ENCODE measurements at regions not wholly inside any gene's neighbourhood (a gene's known extent, or its start where the extent isn't known, plus 50 kb on each side); places are given as distances from the start of the nearest gene placed in this dataset.

DNA sequence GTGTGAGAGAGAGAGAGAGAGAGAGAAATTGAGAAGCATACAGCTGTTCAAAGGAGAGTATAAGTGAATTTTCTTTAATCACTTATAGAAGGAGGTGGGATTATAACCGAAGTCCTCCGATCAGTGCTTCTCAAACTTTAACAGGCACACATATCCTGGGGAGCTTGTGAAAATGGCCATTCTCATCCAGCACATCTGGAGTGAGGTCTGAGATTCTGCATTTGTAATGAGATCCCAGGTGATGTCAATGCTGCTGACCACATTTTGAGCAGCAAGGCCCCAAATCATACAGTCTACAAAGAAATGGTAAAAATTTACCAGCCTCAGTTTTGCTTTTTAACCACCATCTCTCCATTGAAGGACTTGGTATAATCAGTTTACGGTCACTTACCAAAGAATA lies 219.0 kb downstream of the PTEN start:
- TF ChIP-seq RAD21 (IDR thresholded peaks at IDR 0.05; ENCODE audit: low read depth) (no peak), TCF12 (IDR thresholded peaks at IDR 0.05; ENCODE audit: low read depth) (no peak)

DNA sequence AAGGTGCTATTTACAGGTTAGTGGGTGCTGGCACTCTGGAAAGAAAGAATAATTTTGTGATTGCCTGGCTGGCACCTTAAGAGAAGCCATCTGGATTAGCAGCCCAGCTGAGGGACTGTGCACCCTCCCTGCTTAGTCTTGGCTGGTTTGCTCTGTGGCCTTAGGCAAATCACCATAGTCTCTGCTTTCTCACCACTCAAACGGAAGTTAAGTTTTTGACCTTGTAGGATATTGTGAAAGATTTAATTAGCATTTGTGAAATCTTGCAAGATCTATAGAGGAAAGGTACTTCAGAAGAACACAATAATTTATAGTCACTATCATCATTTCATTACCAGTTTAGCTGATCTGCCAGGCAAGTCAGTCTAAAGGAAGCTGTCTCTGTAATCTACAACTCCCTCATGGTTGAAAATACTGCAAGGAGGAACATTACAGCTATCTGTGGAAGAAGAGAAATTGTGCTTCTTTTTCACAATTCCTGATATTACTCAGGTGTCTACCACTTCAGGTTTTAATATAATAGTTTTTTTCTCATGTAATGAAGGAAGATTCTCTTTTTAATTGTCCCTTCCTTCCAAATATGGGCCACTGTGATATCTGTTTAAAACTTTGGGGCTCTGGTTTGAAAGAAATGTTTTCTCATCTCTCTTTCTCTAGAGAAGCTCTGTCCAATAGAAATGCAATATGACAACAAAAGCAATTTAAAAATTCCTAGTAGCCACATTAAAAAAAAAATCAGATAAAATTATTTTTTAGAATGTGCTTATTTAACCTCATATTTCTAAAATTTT lies 219.6 kb downstream of the PTEN start:
- TF ChIP-seq CEBPB (IDR thresholded peaks at IDR 0.05), result no peak
- TF ChIP-seq NFIC (IDR thresholded peaks at IDR 0.05), result no peak
- no peak for TF ChIP-seq YY1 (IDR thresholded peaks at IDR 0.05; ENCODE audit: low read depth)
- TF ChIP-seq FOXM1 (IDR thresholded peaks at IDR 0.05; ENCODE audit: borderline replicate concordance, low read depth), result no peak
- TF ChIP-seq EP300 (IDR thresholded peaks at IDR 0.05; ENCODE audit: borderline replicate concordance), result no peak
- TF ChIP-seq CREB1 (IDR thresholded peaks at IDR 0.05; ENCODE audit: low read depth), result no peak
- TF ChIP-seq, protein P1, sequence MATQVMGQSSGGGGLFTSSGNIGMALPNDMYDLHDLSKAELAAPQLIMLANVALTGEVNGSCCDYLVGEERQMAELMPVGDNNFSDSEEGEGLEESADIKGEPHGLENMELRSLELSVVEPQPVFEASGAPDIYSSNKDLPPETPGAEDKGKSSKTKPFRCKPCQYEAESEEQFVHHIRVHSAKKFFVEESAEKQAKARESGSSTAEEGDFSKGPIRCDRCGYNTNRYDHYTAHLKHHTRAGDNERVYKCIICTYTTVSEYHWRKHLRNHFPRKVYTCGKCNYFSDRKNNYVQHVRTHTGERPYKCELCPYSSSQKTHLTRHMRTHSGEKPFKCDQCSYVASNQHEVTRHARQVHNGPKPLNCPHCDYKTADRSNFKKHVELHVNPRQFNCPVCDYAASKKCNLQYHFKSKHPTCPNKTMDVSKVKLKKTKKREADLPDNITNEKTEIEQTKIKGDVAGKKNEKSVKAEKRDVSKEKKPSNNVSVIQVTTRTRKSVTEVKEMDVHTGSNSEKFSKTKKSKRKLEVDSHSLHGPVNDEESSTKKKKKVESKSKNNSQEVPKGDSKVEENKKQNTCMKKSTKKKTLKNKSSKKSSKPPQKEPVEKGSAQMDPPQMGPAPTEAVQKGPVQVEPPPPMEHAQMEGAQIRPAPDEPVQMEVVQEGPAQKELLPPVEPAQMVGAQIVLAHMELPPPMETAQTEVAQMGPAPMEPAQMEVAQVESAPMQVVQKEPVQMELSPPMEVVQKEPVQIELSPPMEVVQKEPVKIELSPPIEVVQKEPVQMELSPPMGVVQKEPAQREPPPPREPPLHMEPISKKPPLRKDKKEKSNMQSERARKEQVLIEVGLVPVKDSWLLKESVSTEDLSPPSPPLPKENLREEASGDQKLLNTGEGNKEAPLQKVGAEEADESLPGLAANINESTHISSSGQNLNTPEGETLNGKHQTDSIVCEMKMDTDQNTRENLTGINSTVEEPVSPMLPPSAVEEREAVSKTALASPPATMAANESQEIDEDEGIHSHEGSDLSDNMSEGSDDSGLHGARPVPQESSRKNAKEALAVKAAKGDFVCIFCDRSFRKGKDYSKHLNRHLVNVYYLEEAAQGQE (IDR thresholded peaks at IDR 0.05; ENCODE audit: low read depth), result no peak
- TF ChIP-seq ZBTB7A (IDR thresholded peaks at IDR 0.05; ENCODE audit: low read depth), result no peak
- TF ChIP-seq, protein P2, sequence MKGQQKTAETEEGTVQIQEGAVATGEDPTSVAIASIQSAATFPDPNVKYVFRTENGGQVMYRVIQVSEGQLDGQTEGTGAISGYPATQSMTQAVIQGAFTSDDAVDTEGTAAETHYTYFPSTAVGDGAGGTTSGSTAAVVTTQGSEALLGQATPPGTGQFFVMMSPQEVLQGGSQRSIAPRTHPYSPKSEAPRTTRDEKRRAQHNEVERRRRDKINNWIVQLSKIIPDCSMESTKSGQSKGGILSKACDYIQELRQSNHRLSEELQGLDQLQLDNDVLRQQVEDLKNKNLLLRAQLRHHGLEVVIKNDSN (IDR thresholded peaks at IDR 0.05), result no peak
- TF ChIP-seq TCF12 (IDR thresholded peaks at IDR 0.05; ENCODE audit: low read depth), result no peak
- no peak for TF ChIP-seq RAD21 (IDR thresholded peaks at IDR 0.05; ENCODE audit: low read depth)

DNA sequence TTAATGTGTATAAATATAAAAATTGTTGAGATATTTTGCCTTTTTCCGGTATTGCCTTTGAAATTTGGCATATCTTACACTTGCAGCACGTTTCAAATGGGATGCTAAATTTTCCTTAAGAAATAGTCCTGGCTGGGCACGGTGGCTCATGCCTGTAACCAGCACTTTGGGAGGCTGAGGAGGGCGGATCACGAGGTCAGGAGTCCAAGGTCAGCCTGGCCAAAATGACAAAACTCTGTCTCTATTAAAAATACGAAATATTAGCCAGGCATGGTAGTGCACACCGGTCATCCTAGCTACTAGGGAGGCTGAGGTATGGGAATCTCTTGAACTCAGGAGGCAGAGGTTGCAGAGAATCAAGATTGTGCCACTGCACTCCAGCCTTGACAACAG lies 220.2 kb downstream of the PTEN start:
- TF ChIP-seq, protein P3, sequence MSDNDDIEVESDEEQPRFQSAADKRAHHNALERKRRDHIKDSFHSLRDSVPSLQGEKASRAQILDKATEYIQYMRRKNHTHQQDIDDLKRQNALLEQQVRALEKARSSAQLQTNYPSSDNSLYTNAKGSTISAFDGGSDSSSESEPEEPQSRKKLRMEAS (IDR thresholded peaks at IDR 0.05), result no peak
- TF ChIP-seq, protein P1 (IDR thresholded peaks at IDR 0.05; ENCODE audit: low read depth), result no peak
- TF ChIP-seq FOXM1 (IDR thresholded peaks at IDR 0.05; ENCODE audit: borderline replicate concordance, low read depth) (no peak), EGR1 (IDR thresholded peaks at IDR 0.05) (no peak), YY1 (IDR thresholded peaks at IDR 0.05; ENCODE audit: low read depth) (no peak), TEAD4 (IDR thresholded peaks at IDR 0.05) (no peak), CEBPB (IDR thresholded peaks at IDR 0.05) (no peak), TAF1 (IDR thresholded peaks at IDR 0.05; ENCODE audit: low read depth) (no peak), ZBTB7A (IDR thresholded peaks at IDR 0.05; ENCODE audit: low read depth) (no peak), EP300 (IDR thresholded peaks at IDR 0.05; ENCODE audit: borderline replicate concordance) (no peak), CREB1 (IDR thresholded peaks at IDR 0.05; ENCODE audit: low read depth) (no peak)
- TF ChIP-seq, protein P2 (IDR thresholded peaks at IDR 0.05), result no peak

DNA sequence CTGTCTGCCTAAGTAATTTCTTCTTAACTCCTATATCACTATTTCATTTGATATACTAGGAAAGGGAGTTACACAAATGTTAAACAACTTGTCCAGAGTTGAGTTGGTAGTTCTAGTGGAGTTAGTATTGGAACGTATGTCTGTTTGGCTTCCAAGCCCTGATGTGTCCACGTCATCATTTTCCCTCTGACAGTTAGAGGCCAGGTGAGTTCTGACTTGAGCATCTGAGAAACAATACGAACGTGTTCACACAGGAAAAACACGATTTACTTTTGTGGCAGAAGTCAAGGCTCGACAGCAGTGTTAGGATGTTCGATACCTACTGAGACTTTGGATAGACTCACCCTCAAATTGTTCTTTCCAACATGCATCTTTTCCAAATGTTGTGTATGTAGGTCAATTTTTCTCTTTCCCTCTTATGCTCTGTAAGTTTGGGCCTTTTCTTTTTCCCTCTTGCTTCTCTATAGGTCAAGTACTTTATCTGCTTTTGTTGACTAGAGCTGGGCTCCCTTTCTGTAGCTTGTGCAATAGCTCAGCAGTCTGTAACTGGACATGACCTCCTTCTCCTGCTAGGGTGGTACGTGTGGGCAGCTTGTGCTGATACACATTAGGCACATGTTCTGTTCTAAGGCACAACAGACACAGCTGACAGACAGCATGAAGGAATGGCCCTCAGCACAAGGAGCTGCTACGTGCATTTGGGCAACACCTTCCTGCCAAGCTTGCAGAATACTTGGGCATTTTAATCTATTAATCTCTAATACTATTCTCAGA lies 222.9 kb downstream of the PTEN start:
- TF ChIP-seq EP300 (IDR thresholded peaks at IDR 0.05; ENCODE audit: borderline replicate concordance) (no peak), EGR1 (IDR thresholded peaks at IDR 0.05) (no peak), CREB1 (IDR thresholded peaks at IDR 0.05; ENCODE audit: low read depth) (no peak), RAD21 (IDR thresholded peaks at IDR 0.05; ENCODE audit: low read depth) (no peak), ZBTB7A (IDR thresholded peaks at IDR 0.05; ENCODE audit: low read depth) (no peak), YY1 (IDR thresholded peaks at IDR 0.05; ENCODE audit: low read depth) (no peak), CEBPB (IDR thresholded peaks at IDR 0.05) (no peak), FOXM1 (IDR thresholded peaks at IDR 0.05; ENCODE audit: borderline replicate concordance, low read depth) (no peak), NFIC (IDR thresholded peaks at IDR 0.05) (no peak), TCF12 (IDR thresholded peaks at IDR 0.05; ENCODE audit: low read depth) (no peak), TAF1 (IDR thresholded peaks at IDR 0.05; ENCODE audit: low read depth) (no peak)
- TF ChIP-seq, protein P3 (IDR thresholded peaks at IDR 0.05), result no peak
- TF ChIP-seq, protein P2 (IDR thresholded peaks at IDR 0.05), result no peak
- TF ChIP-seq, protein P1 (IDR thresholded peaks at IDR 0.05; ENCODE audit: low read depth), result no peak

All from Ishikawa (cell line).